ENCODE measurements at regions not wholly inside any gene's neighbourhood (a gene's known extent, or its start where the extent isn't known, plus 50 kb on each side); places are given as distances from the start of the nearest gene placed in this dataset.

DNA sequence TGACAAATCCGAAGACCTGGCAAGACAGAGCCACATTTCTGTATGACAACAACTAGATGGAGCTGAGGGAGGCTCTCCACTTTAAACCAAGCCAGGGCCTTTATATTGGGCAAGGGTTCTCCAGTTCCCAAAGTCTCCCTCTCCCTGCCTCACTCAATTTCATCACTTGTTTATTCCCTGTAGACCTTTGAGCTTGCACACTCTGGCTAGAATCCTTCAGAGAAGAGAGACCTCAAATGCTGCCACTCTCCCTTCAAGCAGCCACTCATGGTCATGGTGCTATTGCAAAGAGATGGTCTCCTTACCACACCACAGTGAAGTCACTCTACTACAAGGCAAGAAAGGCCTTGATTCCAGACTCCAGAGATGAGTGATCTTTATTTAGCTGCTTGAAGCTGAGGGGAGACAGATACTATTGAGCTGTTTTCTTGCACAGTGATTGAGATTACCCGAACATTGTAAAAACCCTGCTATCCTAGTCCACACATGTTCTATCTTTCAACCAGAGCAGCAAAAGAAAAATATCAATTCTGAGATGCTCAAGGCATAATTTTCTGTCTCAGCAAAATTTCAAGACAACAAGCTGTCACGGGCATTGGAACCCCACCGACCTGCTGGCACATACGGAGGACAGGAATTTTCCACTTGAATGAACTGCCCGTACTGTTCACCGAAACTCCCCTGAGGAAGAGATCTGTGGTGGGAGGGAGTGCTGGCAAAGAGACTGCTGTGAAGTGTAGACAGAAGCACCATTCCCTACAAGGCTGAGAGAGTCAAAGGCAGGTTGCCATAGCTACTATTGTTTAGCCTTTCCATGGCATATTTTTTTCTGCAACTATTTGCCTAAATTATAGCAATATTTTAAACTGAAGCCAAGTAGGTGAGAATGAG is 81.1 kb downstream of the CDO1 start:
- H3K4me3 ChIP-seq (replicated peaks in 1 of 2; ENCODE audit: low read depth in 2 of 2, low read length in 2 of 2), result no peak overlapping the region
- no peak for DNase-seq (ENCODE audit: low read depth in 2 of 2)

DNA sequence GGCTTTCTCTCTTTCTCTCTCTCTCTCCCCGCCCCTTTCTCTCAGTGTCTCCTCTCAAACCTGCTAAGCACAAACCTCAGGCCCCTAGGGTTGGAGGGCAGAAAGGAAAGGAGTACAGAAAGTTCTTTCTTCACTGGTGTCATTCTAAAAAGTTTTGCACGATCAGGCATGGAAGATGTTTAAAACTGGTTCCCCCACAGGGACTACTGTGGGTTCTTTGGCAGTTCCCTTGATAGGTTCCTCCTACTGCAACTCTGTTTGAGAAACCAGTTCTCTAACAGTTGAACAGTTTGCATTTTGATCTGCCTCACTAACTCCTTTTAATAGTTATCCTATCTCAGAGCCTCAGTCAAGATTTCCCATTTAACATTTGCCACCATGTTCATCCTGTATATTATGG is 82.9 kb downstream of the CDO1 start:
- DNase-seq (ENCODE audit: low read depth in 2 of 2), result no peak
- H3K4me3 ChIP-seq (replicated peaks in 1 of 2; ENCODE audit: low read depth in 2 of 2, low read length in 2 of 2), result no peak overlapping the region
- TF ChIP-seq, protein P1, sequence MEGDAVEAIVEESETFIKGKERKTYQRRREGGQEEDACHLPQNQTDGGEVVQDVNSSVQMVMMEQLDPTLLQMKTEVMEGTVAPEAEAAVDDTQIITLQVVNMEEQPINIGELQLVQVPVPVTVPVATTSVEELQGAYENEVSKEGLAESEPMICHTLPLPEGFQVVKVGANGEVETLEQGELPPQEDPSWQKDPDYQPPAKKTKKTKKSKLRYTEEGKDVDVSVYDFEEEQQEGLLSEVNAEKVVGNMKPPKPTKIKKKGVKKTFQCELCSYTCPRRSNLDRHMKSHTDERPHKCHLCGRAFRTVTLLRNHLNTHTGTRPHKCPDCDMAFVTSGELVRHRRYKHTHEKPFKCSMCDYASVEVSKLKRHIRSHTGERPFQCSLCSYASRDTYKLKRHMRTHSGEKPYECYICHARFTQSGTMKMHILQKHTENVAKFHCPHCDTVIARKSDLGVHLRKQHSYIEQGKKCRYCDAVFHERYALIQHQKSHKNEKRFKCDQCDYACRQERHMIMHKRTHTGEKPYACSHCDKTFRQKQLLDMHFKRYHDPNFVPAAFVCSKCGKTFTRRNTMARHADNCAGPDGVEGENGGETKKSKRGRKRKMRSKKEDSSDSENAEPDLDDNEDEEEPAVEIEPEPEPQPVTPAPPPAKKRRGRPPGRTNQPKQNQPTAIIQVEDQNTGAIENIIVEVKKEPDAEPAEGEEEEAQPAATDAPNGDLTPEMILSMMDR (IDR thresholded peaks at IDR 0.05; ENCODE audit: low read depth, low read length), result no peak

More for the DNA sequence above, 81.1 kb downstream of the CDO1 start:
- TF ChIP-seq, protein P1 (IDR thresholded peaks at IDR 0.05; ENCODE audit: low read depth, low read length), result no peak

DNA sequence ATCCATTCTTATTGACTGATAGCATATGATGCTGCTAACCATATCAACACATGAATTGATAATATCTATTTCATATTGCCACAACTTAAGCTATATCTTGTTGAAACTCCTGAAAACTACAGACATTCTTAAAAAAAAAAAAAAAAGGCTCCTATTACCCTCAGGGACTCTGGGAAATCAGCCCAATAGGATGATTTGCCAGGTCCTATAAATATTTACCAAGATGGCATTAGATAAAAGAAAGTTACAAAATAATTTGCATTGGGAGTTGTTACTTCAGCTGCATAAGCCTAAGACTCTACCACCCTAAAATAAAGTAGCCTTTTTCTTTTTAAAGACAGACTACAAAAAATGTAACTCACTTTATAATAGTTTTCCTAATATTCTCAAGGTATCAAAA is 84.4 kb downstream of the CDO1 start:
- no peak overlapping the region for H3K4me3 ChIP-seq (replicated peaks in 1 of 2; ENCODE audit: low read depth in 2 of 2, low read length in 2 of 2)
- DNase-seq (ENCODE audit: low read depth in 2 of 2), result no peak
- TF ChIP-seq, protein P1 (IDR thresholded peaks at IDR 0.05; ENCODE audit: low read depth, low read length), result no peak

GRCh38 chr5:115725522-115725921 is 90.9 kb downstream of the CDO1 start:
- TF ChIP-seq, protein P1 (IDR thresholded peaks at IDR 0.05; ENCODE audit: low read depth, low read length), result no peak
- no peak for DNase-seq (ENCODE audit: low read depth in 2 of 2)
- H3K4me3 ChIP-seq (replicated peaks in 1 of 2; ENCODE audit: low read depth in 2 of 2, low read length in 2 of 2), result no peak overlapping the region

- DNase-seq (ENCODE audit: low read depth in 2 of 2), result no peak
- H3K4me3 ChIP-seq (replicated peaks in 1 of 2; ENCODE audit: low read depth in 2 of 2, low read length in 2 of 2), result no peak overlapping the region
- TF ChIP-seq, protein P1 (IDR thresholded peaks at IDR 0.05; ENCODE audit: low read depth, low read length), result no peak
These were observed 93.2 kb downstream of the CDO1 start for GRCh38 chr5:115723220-115723619.

DNA sequence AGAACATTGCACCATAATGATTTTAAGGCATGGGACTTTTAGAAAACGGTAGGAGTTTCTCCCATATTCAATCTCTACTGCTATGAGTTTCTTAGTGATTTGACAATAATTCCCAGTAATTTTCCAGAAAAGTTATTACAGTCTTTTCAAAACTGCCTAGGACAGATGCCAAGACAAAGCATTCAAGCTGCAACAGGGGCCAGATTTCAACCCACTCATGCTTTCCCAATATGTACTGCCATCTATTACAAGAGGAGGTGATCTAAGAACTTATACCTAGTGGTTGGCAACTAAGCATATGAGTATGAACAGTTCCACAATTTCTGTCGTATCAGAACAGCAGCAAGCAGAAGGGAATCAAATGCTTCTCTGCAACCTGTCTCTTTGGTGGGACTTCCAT is 95.1 kb upstream of the TMED7 start:
- no peak overlapping the region for H3K4me3 ChIP-seq (replicated peaks in 1 of 2; ENCODE audit: low read depth in 2 of 2, low read length in 2 of 2)
- DNase-seq (ENCODE audit: low read depth in 2 of 2), result no peak
- TF ChIP-seq, protein P1 (IDR thresholded peaks at IDR 0.05; ENCODE audit: low read depth, low read length), result no peak
